Natural killer cell (primary cell): ENCODE measurements at regions not wholly inside any gene's neighbourhood (a gene's known extent, or its start where the extent isn't known, plus 50 kb on each side); places are given as distances from the start of the nearest gene placed in this dataset.

Source experiments
- ATAC-seq, 3 donors: fragments of 150-1000 bp in 2 of 3; fragments of 200-7000 bp in 1 of 3; cut with Tn5 transposase; 1 replicate in 1 of 3; 2 replicates in 2 of 3; pipeline ENCODE4 v1.10.0; 2021; ENCODE audit warnings: mild to moderate bottlenecking in 2 of 3, moderate library complexity in 2 of 3
- DNase-seq, 2 donors: peaks; one replicate each; pipeline versions ENCODE4 v3.0.0 to v3.0.0-alpha.2; 2013 to 2021; ENCODE audit warnings: mixed read lengths in 1 of 2
- H3K27ac ChIP-seq: one replicate; pipeline ENCODE4 v1.5.1; 2013; ENCODE audit warnings: mild to moderate bottlenecking, low read length
- H3K27me3 ChIP-seq: one replicate; pipeline ENCODE4 v1.6.1; 2013; ENCODE audit warnings: low read length; ENCODE audit not compliant: control insufficient read depth, insufficient read depth
- H3K36me3 ChIP-seq: one replicate; pipeline ENCODE4 v1.6.1; 2013; ENCODE audit warnings: low read length; ENCODE audit not compliant: control insufficient read depth, insufficient read depth
- H3K4me1 ChIP-seq: one replicate; pipeline ENCODE4 v1.6.1; 2013; ENCODE audit warnings: low read length; ENCODE audit not compliant: control insufficient read depth, insufficient read depth
- H3K4me3 ChIP-seq: one replicate; pipeline ENCODE4 v1.5.1; 2013; ENCODE audit warnings: low read length
- H3K9me3 ChIP-seq: one replicate; pipeline ENCODE4 v1.6.1; 2013; ENCODE audit warnings: low read length; ENCODE audit not compliant: control insufficient read depth, insufficient read depth
- H3K27ac Mint-ChIP-seq, 2 donors: one replicate each; pipeline ENCODE4 v1.8.0; 2022; ENCODE audit warnings: mild to moderate bottlenecking in 2 of 2, mixed read lengths in 2 of 2, moderate library complexity in 1 of 2
- H3K27me3 Mint-ChIP-seq, 2 donors: one replicate each; pipeline ENCODE4 v1.8.0; 2022; ENCODE audit warnings: low read depth in 2 of 2, mixed read lengths in 2 of 2
- H3K36me3 Mint-ChIP-seq: one replicate; pipeline ENCODE4 v1.8.0; 2022; ENCODE audit warnings: mixed read lengths
- H3K4me1 Mint-ChIP-seq, 2 donors: one replicate each; pipeline ENCODE4 v1.8.0; 2022; ENCODE audit warnings: mixed read lengths in 2 of 2
- H3K4me3 Mint-ChIP-seq: one replicate; pipeline ENCODE4 v1.8.0; 2022; ENCODE audit warnings: mild to moderate bottlenecking, moderate library complexity, mixed read lengths
- H3K9me3 Mint-ChIP-seq, 2 donors: one replicate each; pipeline ENCODE4 v1.8.0; 2022; ENCODE audit warnings: mixed read lengths in 2 of 2
- WGBS: methylation state at CpG from one replicate; pipeline ENCODE4 v1.1.7; 2013; ENCODE audit warnings: missing lambda C conversion rate; ENCODE audit not compliant: insufficient coverage; 5-methylcytosine and 5-hydroxymethylcytosine counted together
- intact Hi-C: fragments of 100-400 bp; cut with micrococcal nuclease; formaldehyde crosslinking; loops from one replicate; pipeline ENCODE4 v1.14.2; 2022
- TF ChIP-seq, protein P1 (sequence below): fragments of 200-600 bp; IDR thresholded peaks from one replicate; pipeline ENCODE4 v1.8.0; 2022; ENCODE audit warnings: antibody characterized with exemption

DNA sequence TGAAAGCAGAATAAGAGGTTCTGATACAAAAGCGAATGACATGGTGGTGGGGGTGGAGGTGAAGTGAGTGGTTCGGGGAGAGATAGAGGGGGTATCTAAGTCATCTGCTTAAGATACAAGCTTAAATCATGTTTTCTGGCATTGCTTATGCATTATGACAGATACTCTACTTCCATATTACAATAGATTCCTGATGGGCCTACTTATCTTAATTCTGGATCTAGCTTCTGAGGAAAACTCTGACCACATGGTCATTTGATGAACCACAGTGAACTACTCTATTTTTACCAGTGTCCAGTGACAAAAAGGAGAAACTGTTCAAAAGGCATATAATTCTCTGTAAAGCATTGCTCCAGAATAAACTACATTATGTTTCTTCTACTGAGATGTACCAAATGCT is 673.7 kb upstream of the CCDC54 start:
- H3K36me3 Mint-ChIP-seq: no peaks in the 10 kb centered on the region
- 71% methylated on average over 2 of the region's 2 CpGs for WGBS

DNA sequence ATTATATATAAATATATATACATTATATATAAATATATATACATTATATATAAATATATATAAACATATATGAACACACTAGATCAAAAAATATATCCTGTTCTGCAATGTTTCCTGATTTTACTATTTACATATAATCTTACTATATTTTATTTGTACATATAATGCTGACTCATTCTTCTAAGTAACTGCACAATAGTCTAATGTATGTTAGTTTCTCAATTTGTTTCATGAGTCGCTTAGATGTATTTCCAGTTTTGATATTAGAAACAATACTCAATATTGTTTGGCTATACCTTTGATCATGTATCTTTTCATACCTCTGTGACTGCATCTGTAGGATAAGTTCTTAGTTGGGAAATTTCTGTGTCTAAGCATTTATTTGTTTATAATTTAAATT is 669.9 kb upstream of the CCDC54 start:
- ATAC-seq (no peak), DNase-seq (no peak)
- H3K36me3 ChIP-seq: no peaks in the 10 kb centered on the region
- no peak overlapping the region for H3K4me3 ChIP-seq
- no peak overlapping the region for H3K27ac ChIP-seq
- intact Hi-C loops: no loop called here
- H3K4me3 Mint-ChIP-seq: no peak overlapping the region
- no peak overlapping the region for H3K27ac Mint-ChIP-seq
- no peaks in the 10 kb centered on the region for H3K4me1 Mint-ChIP-seq
- TF ChIP-seq, protein P1, sequence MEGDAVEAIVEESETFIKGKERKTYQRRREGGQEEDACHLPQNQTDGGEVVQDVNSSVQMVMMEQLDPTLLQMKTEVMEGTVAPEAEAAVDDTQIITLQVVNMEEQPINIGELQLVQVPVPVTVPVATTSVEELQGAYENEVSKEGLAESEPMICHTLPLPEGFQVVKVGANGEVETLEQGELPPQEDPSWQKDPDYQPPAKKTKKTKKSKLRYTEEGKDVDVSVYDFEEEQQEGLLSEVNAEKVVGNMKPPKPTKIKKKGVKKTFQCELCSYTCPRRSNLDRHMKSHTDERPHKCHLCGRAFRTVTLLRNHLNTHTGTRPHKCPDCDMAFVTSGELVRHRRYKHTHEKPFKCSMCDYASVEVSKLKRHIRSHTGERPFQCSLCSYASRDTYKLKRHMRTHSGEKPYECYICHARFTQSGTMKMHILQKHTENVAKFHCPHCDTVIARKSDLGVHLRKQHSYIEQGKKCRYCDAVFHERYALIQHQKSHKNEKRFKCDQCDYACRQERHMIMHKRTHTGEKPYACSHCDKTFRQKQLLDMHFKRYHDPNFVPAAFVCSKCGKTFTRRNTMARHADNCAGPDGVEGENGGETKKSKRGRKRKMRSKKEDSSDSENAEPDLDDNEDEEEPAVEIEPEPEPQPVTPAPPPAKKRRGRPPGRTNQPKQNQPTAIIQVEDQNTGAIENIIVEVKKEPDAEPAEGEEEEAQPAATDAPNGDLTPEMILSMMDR: no peak
- no peaks in the 10 kb centered on the region for H3K27me3 Mint-ChIP-seq
- no peaks in the 10 kb centered on the region for H3K9me3 ChIP-seq
- no peaks in the 10 kb centered on the region for H3K27me3 ChIP-seq
- peaks cover 0 to 4% of the 10 kb centered on the region in 2 donors for H3K9me3 Mint-ChIP-seq
- no peaks in the 10 kb centered on the region for H3K4me1 ChIP-seq
- no CpG with 5 or more reads among the region's 1 CpG for WGBS
- H3K36me3 Mint-ChIP-seq: no peaks in the 10 kb centered on the region

More for the DNA sequence above, 673.7 kb upstream of the CCDC54 start:
- Histone ChIP-seq H3K4me3 (no peak overlapping the region), H3K9me3 (no peaks in the 10 kb centered on the region), H3K36me3 (no peaks in the 10 kb centered on the region), H3K27me3 (no peaks in the 10 kb centered on the region), H3K4me1 (no peaks in the 10 kb centered on the region), H3K27ac (no peak overlapping the region)
- Mint-ChIP-seq H3K4me3 (no peak overlapping the region), H3K4me1 (no peaks in the 10 kb centered on the region), H3K9me3 (peaks cover 0 to 2% of the 10 kb centered on the region in 2 donors), H3K27ac (no peak overlapping the region), H3K27me3 (no peaks in the 10 kb centered on the region)
- intact Hi-C loops: no loop called here
- ATAC-seq (no peak), DNase-seq (no peak)
- TF ChIP-seq, protein P1: no peak

DNA sequence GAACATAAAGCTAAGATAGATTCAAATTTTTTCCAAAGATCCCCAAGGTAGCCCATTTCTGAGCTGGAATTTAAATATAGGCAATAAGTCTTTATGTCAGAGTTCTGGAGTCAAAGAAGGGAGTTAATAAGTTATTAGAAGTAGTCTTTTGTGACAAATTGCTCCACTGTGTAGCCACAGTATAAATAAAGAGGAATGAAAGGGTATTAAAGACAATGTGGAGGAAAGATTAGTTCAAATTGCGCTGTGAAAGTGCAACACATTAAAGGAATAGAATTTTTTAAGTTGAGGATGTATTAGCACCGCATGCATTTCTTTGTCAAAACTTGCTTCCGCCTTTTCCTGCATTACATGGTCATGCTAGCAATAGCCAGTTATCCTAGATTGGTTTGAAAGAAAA is 666.6 kb upstream of the CCDC54 start:
- peaks cover 2 to 4% of the 10 kb centered on the region in 2 donors for H3K9me3 Mint-ChIP-seq
- intact Hi-C loops: no loop called here
- H3K4me1 Mint-ChIP-seq: no peaks in the 10 kb centered on the region
- TF ChIP-seq, protein P1: no peak
- no peaks in the 10 kb centered on the region for H3K36me3 Mint-ChIP-seq
- WGBS: 91% methylated on average over 3 of the region's 3 CpGs
- Histone ChIP-seq H3K9me3 (no peaks in the 10 kb centered on the region), H3K27ac (no peak overlapping the region), H3K4me1 (no peaks in the 10 kb centered on the region), H3K27me3 (no peaks in the 10 kb centered on the region), H3K36me3 (no peaks in the 10 kb centered on the region), H3K4me3 (no peak overlapping the region)
- H3K27ac Mint-ChIP-seq: no peak overlapping the region
- no peak overlapping the region for H3K4me3 Mint-ChIP-seq
- H3K27me3 Mint-ChIP-seq: no peaks in the 10 kb centered on the region
- ATAC-seq: no peak
- DNase-seq: no peak

DNA sequence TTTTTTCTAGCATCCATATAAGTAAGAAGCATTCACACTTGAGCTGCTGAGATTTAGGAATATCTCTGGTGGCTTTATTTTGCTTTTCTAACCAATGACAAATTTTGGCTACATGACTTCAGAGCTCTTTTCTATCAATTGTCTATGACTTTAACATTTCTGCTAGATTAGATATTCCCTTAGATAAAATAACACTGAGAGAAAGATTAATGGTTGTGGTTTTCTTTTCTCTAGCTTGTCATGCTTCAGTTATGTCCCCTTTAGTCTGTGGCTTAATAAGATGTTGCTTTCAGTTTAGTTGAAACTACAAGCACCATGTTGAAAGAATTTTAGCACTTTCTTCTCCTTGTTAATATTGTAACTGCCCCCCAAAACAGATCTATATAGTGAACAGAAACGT is 665.6 kb upstream of the CCDC54 start:
- Mint-ChIP-seq H3K27ac (no peak overlapping the region), H3K36me3 (no peaks in the 10 kb centered on the region), H3K4me1 (no peaks in the 10 kb centered on the region), H3K4me3 (no peak overlapping the region), H3K9me3 (peaks cover 2 to 4% of the 10 kb centered on the region in 2 donors), H3K27me3 (no peaks in the 10 kb centered on the region)
- TF ChIP-seq, protein P1: no peak
- Histone ChIP-seq H3K27me3 (no peaks in the 10 kb centered on the region), H3K4me1 (no peaks in the 10 kb centered on the region), H3K27ac (no peak overlapping the region), H3K36me3 (no peaks in the 10 kb centered on the region), H3K4me3 (no peak overlapping the region), H3K9me3 (no peaks in the 10 kb centered on the region)
- ATAC-seq (no peak), DNase-seq (no peak)
- intact Hi-C loops: no loop called here
- no CpG with 5 or more reads among the region's 1 CpG for WGBS
